ENCODE measurements at regions not wholly inside any gene's neighbourhood (a gene's known extent, or its start where the extent isn't known, plus 50 kb on each side); places are given as distances from the start of the nearest gene placed in this dataset.
"Not testable (repeated sequence)": the region's sequence is repeated elsewhere in the genome, so short reads cannot be mapped to it uniquely, and the experiment has no call there.

DNA sequence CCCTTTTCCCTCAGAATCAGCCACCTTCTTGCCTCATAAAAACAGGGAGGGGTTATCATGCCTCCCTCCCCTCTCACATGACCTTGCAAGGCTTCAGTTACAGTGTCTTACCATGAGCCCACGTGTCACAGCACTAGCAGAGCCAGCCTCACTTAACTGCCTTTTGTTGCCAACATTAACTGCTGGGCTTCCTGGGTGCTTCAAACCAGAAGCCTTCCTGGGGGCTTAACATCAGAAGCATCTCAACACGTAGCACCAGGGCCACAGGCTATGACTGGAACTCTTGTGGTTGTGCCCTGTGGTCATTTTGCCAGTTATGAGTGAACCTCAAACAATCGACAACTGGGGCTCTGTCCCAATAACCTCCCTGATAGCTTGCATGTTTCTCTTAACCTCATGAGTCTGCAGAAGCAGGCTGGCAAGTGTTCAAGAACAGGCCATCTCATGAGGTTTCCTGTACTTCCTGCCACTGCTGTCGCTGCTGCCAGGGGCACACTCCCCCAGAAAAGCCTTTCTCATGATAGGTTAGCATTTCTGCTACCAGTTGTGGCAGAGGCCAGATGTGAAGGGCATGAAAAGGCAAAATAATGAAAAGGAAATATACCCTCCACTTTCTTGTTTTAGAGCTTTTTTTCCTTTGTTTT lies 132.2 kb downstream of the GLUL start:
- DNase-seq = no peak

DNA sequence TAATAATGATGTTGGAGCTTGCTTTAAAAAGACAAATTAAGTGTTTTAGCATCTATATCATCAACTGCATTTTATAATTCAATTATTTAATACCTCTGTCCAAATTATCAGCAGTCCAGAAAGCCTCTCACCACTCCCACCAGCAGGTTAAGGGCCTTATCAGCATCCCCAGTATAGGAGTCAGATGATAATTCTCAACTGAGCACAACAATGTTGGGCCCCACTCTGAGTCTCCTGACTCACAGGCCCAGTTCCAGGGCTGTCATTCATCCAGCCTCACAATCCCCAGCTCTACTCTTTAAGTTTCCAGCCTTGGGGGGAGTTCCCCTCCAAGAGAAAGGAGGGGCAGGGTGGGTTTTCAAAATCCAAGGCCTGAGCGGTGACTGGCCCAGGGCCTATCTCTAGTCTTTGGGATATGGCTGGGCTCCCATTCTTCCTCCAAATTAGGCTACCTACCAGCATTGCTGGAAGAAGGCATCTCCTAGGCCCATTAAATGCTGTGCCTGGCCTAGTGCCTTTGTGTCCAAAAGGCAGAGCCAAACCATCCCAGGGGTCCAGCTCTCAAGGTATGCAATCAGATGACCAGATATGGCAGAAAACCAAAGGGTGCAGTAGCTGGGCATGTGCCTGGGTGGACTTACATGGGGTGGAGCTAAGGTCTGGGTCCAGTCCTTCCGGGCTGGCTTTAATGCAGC lies 134.1 kb downstream of the GLUL start:
- DNase-seq = no peak

DNA sequence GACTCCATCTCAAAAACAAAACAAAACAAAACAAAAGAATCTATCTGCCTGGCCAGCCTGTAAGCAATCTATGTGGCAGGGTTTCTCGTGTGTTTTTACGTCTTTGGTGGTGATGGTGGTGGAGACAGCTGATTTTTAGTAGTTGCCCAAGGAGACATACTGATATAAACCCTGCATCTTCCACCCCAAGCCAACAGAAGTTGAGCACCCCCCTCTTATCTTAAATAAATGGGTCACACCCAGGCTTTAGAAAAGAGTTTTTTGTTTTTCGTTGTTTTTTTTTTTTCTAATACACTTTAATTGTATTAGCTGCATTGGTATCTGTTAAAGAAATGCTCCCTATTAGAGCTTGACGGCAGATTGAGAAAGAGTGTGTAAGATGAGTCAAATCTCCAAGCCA lies 134.7 kb downstream of the GLUL start:
- DNase-seq = no peak

DNA sequence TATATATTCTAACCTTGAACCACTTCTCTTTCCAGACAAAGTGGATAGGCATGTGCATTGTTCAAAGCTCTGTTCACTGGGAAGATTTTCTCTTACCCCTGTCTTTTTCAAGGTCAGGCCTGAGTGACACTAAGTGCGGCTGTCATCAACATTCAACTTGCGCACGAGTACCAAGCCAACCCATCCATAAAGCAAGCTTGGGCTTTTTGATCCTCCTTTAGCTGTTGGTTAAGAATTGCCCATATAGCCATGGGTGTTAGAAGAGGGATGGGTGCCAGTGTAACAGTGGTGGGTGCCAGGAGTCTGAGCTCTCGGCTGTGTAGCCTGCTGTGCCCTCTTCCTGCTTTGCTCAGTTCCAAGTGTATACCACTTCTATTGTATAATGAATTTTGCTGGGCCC lies 136.1 kb downstream of the GLUL start:
- no peak for DNase-seq

DNA sequence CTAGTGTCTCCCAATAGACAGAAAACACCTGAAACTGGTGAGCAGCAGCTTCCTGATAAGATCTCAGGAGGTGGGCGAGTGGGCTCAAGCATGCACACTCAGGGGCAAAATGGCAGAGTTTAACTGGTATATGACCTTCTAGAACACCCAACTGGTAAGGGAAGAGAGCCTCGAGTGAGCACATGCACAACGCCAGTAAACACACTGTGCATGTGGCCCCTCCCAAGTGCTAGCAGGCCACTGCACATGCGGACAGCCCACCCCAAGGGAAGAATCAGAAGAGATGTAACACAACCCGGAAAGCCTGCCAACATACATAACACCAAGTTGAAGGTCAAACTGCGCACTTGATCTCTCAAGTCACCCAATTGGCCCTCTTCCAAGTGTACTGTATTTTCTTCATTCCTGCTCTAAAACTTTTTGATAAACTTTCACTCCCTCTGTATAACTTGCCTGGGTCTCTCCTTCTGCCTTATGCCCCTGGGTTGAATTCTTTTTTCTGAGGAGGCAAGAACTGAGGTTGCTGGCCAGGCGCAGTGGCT lies 138.2 kb downstream of the GLUL start:
- no peak for DNase-seq

DNA sequence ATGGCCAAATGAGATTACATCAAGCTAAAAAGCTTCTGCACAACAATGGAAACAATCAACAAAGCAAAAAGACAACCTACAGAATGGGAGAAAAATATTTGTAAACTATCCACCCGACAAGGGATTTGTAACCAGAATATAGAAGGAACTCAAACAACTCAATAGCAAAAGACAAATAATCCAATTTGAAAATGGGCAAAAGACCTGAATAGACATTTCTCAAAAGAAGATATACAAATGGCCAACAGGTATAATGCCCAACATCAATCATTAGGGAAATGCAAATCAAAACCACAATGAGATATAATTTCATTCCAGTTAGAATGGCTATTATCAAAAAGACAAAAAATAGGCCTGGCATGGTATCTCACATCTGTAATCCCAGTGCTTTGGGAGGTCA lies 140.0 kb downstream of the GLUL start:
- DNase-seq = no peak

GRCh38 chr1:182249201-182249676 lies 142.4 kb downstream of the GLUL start:
- DNase-seq = no peak

DNA sequence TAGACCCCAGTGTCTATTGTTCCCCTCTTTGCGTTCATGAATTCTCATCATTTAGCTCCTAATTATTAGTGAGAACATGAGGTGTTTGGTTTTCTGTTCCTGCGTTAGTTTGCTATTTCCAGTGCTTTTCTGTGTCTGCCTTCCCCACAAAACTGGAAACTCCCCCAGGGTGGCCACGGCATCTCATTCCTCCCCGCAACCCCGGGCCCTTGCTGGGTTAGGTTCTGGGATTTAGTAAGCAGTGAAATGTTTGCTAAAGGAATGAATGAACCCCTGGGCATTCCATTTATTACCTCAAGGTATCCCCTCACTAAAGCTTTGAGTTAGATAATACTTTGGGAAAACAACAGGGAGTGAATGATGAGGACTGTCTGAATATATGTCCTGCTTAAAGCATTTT lies 142.9 kb downstream of the GLUL start:
- no peak for DNase-seq

GRCh38 chr1:182247813-182248212 lies 143.8 kb downstream of the GLUL start:
- DNase-seq = not testable (repeated sequence)

DNA sequence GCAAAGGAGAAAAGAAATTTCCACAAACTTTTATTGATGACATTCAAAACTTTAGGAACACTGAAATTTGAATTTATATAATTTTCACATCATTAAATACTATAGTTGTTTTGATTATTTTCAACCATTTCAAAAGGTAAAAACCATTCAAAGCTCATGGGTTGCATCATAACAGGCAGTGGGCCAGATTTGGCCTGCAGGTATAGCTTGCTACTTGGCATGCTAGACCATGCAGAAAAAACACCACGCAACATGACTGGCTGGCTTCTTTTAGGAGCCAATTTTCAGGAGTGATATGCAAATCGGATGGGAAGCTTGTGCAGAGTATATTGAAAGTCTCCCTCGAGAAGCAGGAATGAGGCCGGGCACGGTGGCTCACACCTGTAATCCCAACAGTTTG lies 144.8 kb downstream of the GLUL start:
- DNase-seq = no peak

GRCh38 chr1:182245040-182245439 lies 146.6 kb downstream of the GLUL start:
- DNase-seq = no peak

DNA sequence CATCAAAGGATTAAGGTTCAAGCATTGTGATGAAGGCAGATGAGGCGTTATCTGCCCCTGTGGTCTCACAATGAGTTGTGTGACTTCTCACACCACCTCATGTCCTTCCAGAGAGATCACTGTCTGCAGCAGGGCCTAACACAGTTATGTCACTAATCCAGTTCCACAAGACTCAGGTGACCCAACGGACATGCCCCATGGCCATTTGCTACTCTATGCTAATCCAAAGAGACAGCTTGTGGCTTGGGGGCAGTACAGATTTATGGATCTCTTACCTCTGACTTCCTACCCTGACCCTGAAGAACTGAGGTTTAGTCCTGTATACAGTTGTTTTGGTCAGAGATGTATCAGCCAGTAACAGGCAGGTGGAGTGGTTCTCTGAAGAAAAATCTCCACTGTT lies 147.1 kb downstream of the GLUL start:
- DNase-seq = no peak

GRCh38 chr1:182242641-182243040 lies 148.9 kb downstream of the GLUL start:
- DNase-seq = no peak

DNA sequence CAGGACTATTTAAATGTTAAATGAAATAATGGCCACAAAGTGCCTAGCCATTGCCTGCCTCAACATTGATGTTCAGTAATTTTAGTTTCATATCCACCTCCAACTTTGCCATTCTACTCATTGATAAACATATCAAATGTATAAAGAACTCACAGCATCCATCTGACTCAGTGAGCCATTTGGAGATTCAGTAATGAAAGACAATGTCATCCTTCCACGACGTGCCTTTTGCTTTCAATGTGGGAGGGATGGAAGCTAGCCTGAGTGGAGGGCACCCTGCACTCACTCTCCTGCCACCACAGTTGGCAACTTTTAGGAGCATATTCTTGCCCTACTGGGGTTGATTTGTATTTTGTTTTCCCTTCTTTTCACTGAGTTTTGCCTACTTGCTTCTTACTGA lies 151.5 kb downstream of the GLUL start:
- no peak for DNase-seq

- no peak for DNase-seq
Observed at GRCh38 chr1:182238421-182238820, 153.2 kb downstream of the GLUL start.

GRCh38 chr1:182237329-182237728 lies 154.3 kb downstream of the GLUL start:
- DNase-seq = no peak

DNA sequence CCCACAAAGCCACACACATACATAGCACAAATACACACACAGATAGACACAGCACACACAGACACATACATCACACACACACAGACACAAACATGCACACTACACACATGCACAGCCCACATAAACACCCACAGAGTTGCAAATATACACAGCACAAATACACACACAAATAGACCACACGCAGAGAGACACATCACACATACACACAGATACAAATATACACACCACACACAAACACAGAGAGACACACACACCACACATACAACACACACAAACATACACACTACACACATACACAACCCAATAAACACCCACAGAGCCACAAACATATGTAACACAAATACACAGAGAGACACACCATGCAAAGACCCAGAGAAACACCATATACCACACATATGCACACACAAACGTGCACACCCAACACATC lies 154.9 kb downstream of the GLUL start:
- no peak for DNase-seq

DNA sequence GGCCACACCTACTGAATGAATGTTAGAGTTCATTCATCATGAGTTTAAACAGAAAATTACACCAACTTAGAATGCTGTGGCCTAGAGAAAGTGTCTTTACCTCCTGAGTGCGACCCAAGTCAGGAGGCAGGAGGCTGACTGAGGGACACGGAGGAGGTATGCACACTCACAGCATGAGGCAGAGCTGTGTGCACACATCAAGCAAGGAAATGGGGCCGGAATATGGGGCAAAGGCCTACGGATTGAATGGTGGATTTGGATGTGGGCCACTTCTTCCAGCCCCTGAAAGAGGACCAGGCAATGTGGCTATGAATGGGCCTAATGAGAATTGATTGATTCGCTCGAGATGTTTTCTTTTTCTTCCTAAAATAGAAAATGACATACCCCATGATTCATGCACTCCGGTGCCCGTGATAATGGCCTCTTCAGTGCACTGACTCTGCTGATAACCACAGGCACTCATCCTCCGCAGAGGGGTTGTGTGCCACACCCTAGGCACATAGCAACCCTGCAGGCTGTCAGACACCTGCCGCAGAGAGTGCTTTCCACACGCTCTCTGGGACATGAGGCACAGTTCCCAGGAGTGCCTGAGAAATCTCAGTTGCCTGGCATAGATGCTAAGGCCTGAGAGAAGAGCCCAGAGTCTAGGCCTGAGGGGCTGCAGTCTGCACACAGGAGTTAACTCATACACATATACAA lies 155.5 kb downstream of the GLUL start:
- peak; percentile 64 for DNase-seq

DNA sequence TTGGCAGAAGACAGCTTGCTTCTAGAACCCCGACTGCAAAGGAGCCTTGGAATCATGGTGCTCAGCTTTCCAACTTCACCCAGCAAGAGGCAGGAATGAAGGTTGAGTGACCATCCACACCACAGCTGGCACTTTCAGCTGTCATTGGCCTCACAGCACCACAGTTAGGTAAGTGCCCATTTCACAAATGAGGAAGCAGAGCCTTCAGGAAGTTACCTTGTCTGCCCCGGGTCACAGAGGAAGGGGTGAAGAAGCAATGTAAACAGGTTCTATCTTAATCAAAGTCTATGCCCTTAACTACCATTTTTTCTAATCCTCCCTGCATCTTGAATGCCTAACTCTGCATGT lies 156.0 kb downstream of the GLUL start:
- DNase-seq = no peak

DNA sequence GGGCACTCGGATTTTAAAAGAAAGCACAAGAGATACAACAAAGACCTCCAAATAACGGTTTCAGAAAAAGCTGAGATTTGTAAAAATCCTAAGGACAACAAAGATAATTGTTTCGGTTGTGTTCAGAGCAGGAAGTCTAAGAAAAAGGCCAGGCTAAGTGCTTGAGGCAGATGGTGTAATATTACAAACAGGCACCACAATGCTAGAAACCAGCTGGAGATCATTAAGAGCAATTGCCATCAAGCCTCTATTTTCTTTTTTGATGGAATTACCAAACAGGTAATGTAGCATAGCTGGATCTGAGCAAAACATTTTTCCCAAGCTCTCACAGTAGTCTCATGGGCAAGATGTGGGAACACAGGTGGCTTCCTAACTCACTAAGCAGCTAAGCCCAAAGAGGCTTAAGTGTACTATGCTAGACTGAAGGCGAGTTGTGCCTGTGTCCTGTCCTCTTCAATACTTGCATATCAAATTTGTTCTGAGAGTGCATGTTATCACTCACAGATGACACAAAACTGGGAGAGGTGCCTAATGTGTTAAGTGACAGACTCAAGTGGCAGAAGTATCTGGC lies 161.6 kb downstream of the GLUL start:
- peak; percentile 61 for DNase-seq

- DNase-seq = no peak
Observed at GRCh38 chr1:182229451-182229850, 162.1 kb downstream of the GLUL start.

DNA sequence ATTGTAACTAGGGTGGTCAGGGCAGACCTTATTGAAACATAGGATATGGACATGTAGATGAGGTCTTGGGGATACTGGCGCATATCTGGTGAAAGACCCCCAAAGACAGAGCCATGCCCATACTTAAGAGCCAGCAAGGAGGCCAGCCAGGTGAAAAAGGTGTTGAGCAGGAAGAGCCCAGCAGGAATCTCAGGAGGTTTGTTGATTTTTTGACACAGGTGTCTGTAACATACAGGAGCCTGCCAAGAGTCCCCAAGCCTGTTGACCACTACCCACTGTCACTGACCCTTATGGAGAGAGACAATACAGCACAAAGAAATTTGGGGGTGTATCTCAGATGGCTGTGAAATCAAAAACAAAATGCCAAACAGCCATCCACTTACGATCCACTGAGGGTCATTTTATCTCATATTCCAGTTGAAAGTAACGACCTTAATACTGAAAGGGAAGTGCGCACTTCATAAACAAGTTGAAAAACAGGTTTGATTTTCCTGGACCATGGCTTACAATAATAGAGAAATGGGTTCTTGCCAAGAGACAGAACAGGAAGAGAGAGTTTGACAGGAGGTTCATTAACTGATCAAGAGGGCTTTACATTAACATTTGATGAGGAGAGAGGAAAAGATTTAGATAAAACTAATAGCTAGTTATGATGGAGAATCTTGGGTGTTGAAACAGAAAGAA lies 163.6 kb downstream of the GLUL start:
- DNase-seq = peak; percentile 18

- DNase-seq = no peak
Observed at GRCh38 chr1:182226618-182227017, 165.0 kb downstream of the GLUL start.
